ENCODE measurements at regions not wholly inside any gene's neighbourhood (a gene's known extent, or its start where the extent isn't known, plus 50 kb on each side); places are given as distances from the start of the nearest gene placed in this dataset.

GRCh38 chr10:3588346-3588745 lies 196.7 kb downstream of the KLF6 start:
- no peak for TF ChIP-seq CTCF (conservative IDR thresholded peaks at IDR 0.05 in 1 of 2, IDR thresholded peaks at IDR 0.05 in 1 of 2; ENCODE audit: low read depth in 1 of 2, low read length in 2 of 2)
- no peak for TF ChIP-seq EZH2 (IDR thresholded peaks at IDR 0.05; ENCODE audit: low read length, missing control alignments)
